Liver (tissue), 8 donors: ENCODE measurements at regions not wholly inside any gene's neighbourhood (a gene's known extent, or its start where the extent isn't known, plus 50 kb on each side); places are given as distances from the start of the nearest gene placed in this dataset.

Experiments
- DNase-seq: peaks from one replicate; pipeline ENCODE4 v3.0.0-alpha.2; 2017; ENCODE audit warnings: low spot score
- H3K27ac ChIP-seq, 2 donors: one replicate each; pipeline ENCODE4 v1.7.0; 2013; ENCODE audit warnings: inconsistent platforms in 2 of 2, low read length in 2 of 2, control low read depth in 1 of 2, low read depth in 1 of 2, mild to moderate bottlenecking in 1 of 2
- H3K27me3 ChIP-seq, 4 donors: one replicate each; pipeline versions ENCODE4 v1.6.1 to v1.7.0; 2013; ENCODE audit warnings: low read length in 3 of 4, inconsistent platforms in 1 of 4, mild to moderate bottlenecking in 1 of 4, moderate library complexity in 1 of 4; ENCODE audit not compliant: control insufficient read depth in 4 of 4, insufficient read depth in 4 of 4
- H3K36me3 ChIP-seq, 4 donors: one replicate each; pipeline versions ENCODE4 v1.6.1 to v1.7.0; 2013; ENCODE audit warnings: low read length in 3 of 4, mild to moderate bottlenecking in 3 of 4, low read depth in 1 of 4, moderate library complexity in 1 of 4; ENCODE audit not compliant: control insufficient read depth in 4 of 4, insufficient read depth in 3 of 4
- H3K4me1 ChIP-seq, 4 donors: one replicate each; pipeline versions ENCODE4 v1.6.1 to v1.7.0; 2013; ENCODE audit warnings: low read length in 3 of 4, mild to moderate bottlenecking in 3 of 4, moderate library complexity in 1 of 4; ENCODE audit not compliant: control insufficient read depth in 4 of 4, insufficient read depth in 4 of 4
- H3K4me3 ChIP-seq, 3 donors: one replicate each; pipeline versions ENCODE4 v1.6.1 to v1.7.0; 2013; ENCODE audit warnings: low read length in 3 of 3, control low read depth in 1 of 3, low read depth in 1 of 3, mild to moderate bottlenecking in 1 of 3
- H3K9ac ChIP-seq, 2 donors: one replicate each; pipeline ENCODE4 v1.7.0; 2013; ENCODE audit warnings: low read length in 2 of 2, mild to moderate bottlenecking in 2 of 2, moderate library complexity in 2 of 2, control low read depth in 1 of 2, low read depth in 1 of 2
- H3K9me3 ChIP-seq, 4 donors: one replicate each; pipeline versions ENCODE4 v1.6.1 to v1.7.0; 2013; ENCODE audit warnings: low read length in 3 of 4; ENCODE audit not compliant: control insufficient read depth in 4 of 4
- EGR1 ChIP-seq, 2 donors: IDR thresholded peaks; 2 replicates each; pipeline ENCODE4 v1.6.1; 2016 to 2018; ENCODE audit warnings: antibody characterized with exemption in 2 of 2, low read depth in 2 of 2
- FOXA1 ChIP-seq: IDR thresholded peaks from 2 replicates; pipeline ENCODE4 v1.6.1; 2016; ENCODE audit warnings: antibody characterized with exemption
- HNF4A ChIP-seq, 2 donors: conservative IDR thresholded peaks; 2 replicates each; pipeline ENCODE4 v1.6.1; 2016; ENCODE audit warnings: antibody characterized with exemption in 2 of 2, mild to moderate bottlenecking in 2 of 2
- HNF4G ChIP-seq: IDR thresholded peaks from 2 replicates; pipeline ENCODE4 v1.6.1; 2016; ENCODE audit warnings: antibody characterized with exemption
- JUND ChIP-seq, 2 donors: IDR thresholded peaks; 2 replicates each; pipeline ENCODE4 v1.6.1; 2016; ENCODE audit warnings: antibody characterized with exemption in 2 of 2
- NR2F2 ChIP-seq: IDR thresholded peaks from 2 replicates; pipeline ENCODE4 v1.6.1; 2016; ENCODE audit warnings: antibody characterized with exemption
- RAD21 ChIP-seq, 2 donors: IDR thresholded peaks; 2 replicates each; pipeline ENCODE4 v1.6.1; 2016; ENCODE audit warnings: antibody characterized with exemption in 2 of 2, mild to moderate bottlenecking in 2 of 2
- REST ChIP-seq: IDR thresholded peaks from 2 replicates; pipeline ENCODE4 v1.6.1; 2016; ENCODE audit warnings: antibody characterized with exemption, mild to moderate bottlenecking
- RXRA ChIP-seq, 2 donors: IDR thresholded peaks; 2 replicates each; pipeline ENCODE4 v1.6.1; 2017 to 2018; ENCODE audit warnings: antibody characterized with exemption in 2 of 2, mild to moderate bottlenecking in 1 of 2
- TAF1 ChIP-seq: conservative IDR thresholded peaks from 2 replicates; pipeline ENCODE4 v1.6.1; 2016; ENCODE audit warnings: antibody characterized with exemption, mild to moderate bottlenecking
- YY1 ChIP-seq: IDR thresholded peaks from 2 replicates; pipeline ENCODE4 v1.6.1; 2016; ENCODE audit warnings: antibody characterized with exemption, mild to moderate bottlenecking
- WGBS: extraction: QIAGEN DNeasy Blood & Tissue Kit; methylation state at CpG from one replicate; pipeline ENCODE4 v1.1.7; 2013; 5-methylcytosine and 5-hydroxymethylcytosine counted together
- TF ChIP-seq, protein P1 (sequence below): fragments of 150-350 bp; IDR thresholded peaks from 2 replicates; pipeline ENCODE4 v1.5.1; 2017; ENCODE audit warnings: improper control_type of control experiment, low read depth, low read length; ENCODE audit not compliant: missing input control
- TF ChIP-seq, protein P2 (sequence below): IDR thresholded peaks from 2 replicates; pipeline ENCODE4 v1.6.1; 2016; ENCODE audit warnings: antibody characterized with exemption
- donor health status: healthy.
- donor health status: healthy.
- donor health status: healthy.
- donor health status: healthy.
- donor health status: healthy.

DNA sequence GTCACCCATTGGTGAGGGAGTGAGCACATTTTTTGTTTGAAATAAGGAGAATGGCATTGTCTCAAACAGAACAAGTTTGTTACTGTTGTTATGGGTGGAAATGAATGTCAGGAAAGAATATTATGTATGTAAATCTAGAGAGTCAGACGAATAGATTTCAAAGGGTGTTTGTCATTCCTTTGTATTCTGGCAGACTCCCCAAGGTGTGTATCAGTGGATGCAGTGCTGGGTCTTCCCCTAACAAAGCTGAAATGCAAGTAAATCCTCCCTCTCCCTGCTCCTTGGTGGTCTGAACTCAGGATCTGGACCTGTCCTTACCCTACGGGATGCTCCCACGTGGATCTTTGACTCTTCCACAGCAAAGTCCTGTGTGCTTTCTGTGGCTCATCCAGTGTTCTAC, 139.5 kb upstream of the ZNF516 start:
- Histone ChIP-seq H3K9ac (no peak overlapping the region), H3K4me3 (no peak overlapping the region), H3K9me3 (no peaks in the 10 kb centered on the region), H3K27me3 (no peaks in the 10 kb centered on the region), H3K4me1 (no peaks in the 10 kb centered on the region), H3K27ac (no peak overlapping the region), H3K36me3 (no peaks in the 10 kb centered on the region)
- TF ChIP-seq, protein P1, sequence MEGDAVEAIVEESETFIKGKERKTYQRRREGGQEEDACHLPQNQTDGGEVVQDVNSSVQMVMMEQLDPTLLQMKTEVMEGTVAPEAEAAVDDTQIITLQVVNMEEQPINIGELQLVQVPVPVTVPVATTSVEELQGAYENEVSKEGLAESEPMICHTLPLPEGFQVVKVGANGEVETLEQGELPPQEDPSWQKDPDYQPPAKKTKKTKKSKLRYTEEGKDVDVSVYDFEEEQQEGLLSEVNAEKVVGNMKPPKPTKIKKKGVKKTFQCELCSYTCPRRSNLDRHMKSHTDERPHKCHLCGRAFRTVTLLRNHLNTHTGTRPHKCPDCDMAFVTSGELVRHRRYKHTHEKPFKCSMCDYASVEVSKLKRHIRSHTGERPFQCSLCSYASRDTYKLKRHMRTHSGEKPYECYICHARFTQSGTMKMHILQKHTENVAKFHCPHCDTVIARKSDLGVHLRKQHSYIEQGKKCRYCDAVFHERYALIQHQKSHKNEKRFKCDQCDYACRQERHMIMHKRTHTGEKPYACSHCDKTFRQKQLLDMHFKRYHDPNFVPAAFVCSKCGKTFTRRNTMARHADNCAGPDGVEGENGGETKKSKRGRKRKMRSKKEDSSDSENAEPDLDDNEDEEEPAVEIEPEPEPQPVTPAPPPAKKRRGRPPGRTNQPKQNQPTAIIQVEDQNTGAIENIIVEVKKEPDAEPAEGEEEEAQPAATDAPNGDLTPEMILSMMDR = no peak
- no peak for TF ChIP-seq REST
- TF ChIP-seq YY1 = no peak
- TF ChIP-seq HNF4G = no peak
- TF ChIP-seq JUND (IDR thresholded peaks at IDR 0.05) = no peak
- WGBS = 47% methylated on average over 3 of the region's 3 CpGs
- no peak for DNase-seq

GRCh38 chr18:76633588-76634269, 138.7 kb upstream of the ZNF516 start:
- Histone ChIP-seq H3K9me3 (no peaks in the 10 kb centered on the region), H3K27ac (no peak overlapping the region), H3K9ac (no peak overlapping the region), H3K36me3 (no peaks in the 10 kb centered on the region), H3K27me3 (no peaks in the 10 kb centered on the region), H3K4me1 (no peaks in the 10 kb centered on the region), H3K4me3 (no peak overlapping the region)
- TF ChIP-seq RAD21 (IDR thresholded peaks at IDR 0.05) = peak in 1 of 2 donors; percentile 58
- TF ChIP-seq, protein P2, sequence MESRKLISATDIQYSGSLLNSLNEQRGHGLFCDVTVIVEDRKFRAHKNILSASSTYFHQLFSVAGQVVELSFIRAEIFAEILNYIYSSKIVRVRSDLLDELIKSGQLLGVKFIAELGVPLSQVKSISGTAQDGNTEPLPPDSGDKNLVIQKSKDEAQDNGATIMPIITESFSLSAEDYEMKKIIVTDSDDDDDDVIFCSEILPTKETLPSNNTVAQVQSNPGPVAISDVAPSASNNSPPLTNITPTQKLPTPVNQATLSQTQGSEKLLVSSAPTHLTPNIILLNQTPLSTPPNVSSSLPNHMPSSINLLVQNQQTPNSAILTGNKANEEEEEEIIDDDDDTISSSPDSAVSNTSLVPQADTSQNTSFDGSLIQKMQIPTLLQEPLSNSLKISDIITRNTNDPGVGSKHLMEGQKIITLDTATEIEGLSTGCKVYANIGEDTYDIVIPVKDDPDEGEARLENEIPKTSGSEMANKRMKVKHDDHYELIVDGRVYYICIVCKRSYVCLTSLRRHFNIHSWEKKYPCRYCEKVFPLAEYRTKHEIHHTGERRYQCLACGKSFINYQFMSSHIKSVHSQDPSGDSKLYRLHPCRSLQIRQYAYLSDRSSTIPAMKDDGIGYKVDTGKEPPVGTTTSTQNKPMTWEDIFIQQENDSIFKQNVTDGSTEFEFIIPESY = no peak
- no peak for DNase-seq
- 88% methylated on average over 2 of the region's 2 CpGs for WGBS

DNA sequence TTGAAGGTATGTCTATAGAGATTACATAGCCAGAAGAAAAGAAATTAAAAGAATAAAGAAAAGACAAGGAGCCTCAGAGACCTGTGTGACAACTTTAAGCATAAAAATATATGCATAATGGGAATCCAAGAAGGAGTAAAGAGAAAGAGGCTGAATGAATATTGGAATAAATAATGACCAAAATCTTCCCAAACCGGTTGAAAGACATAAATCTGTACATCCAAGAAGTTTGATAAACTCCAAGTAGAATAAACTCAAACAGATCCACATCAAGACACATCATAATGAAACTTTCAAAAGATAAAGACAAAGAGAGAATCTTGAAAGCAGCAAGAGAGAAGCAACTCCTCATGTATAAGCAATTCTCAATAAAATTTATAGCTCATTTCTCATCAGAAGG, 132.4 kb upstream of the ZNF516 start:
- peaks cover 0 to 2% (median 0%) of the 10 kb centered on the region in 4 donors for H3K4me1 ChIP-seq
- DNase-seq = no peak
- TF ChIP-seq HNF4G = no peak
- TF ChIP-seq TAF1 = no peak
- TF ChIP-seq RXRA (IDR thresholded peaks at IDR 0.05) = no peak
- TF ChIP-seq YY1 = no peak
- no peak for TF ChIP-seq FOXA1
- no peak for TF ChIP-seq HNF4A (conservative IDR thresholded peaks at IDR 0.05)
- no peak for TF ChIP-seq NR2F2
- no peak for TF ChIP-seq EGR1 (IDR thresholded peaks at IDR 0.05; ENCODE audit: low read depth in 2 of 2)
- H3K9me3 ChIP-seq = no peaks in the 10 kb centered on the region
- WGBS = 97% methylated on average over 1 of the region's 1 CpG
- no peak overlapping the region for H3K4me3 ChIP-seq
- no peaks in the 10 kb centered on the region for H3K36me3 ChIP-seq
- H3K27ac ChIP-seq = no peak overlapping the region
- H3K27me3 ChIP-seq = no peaks in the 10 kb centered on the region
- no peak overlapping the region for H3K9ac ChIP-seq
